Ovary (tissue), 3 donors: ENCODE measurements at regions not wholly inside any gene's neighbourhood (a gene's known extent, or its start where the extent isn't known, plus 50 kb on each side); places are given as distances from the start of the nearest gene placed in this dataset.

Source experiments
- EP300 ChIP-seq: sonication (generic); formaldehyde crosslinking; IDR thresholded peaks from one replicate; pipeline ENCODE4 v1.6.1; 2017; ENCODE audit warnings: antibody characterized with exemption
- POLR2A ChIP-seq: fragments of 450-650 bp; IDR thresholded peaks from one replicate; pipeline ENCODE4 v1.6.1; 2017; ENCODE audit warnings: antibody characterized with exemption, mild to moderate bottlenecking, moderate library complexity
- TF ChIP-seq, protein P1 (sequence below), 3 donors: fragments of 450-650 bp in 2 of 3; fragments of 200-600 bp in 1 of 3; IDR thresholded peaks; one replicate each; pipeline versions ENCODE4 v1.5.1 to v1.8.0; 2016 to 2022; ENCODE audit warnings: antibody characterized with exemption in 3 of 3, mild to moderate bottlenecking in 1 of 3
- donor health status: DM: no; HTN: no; CAD: no.

- TF ChIP-seq, protein P1, sequence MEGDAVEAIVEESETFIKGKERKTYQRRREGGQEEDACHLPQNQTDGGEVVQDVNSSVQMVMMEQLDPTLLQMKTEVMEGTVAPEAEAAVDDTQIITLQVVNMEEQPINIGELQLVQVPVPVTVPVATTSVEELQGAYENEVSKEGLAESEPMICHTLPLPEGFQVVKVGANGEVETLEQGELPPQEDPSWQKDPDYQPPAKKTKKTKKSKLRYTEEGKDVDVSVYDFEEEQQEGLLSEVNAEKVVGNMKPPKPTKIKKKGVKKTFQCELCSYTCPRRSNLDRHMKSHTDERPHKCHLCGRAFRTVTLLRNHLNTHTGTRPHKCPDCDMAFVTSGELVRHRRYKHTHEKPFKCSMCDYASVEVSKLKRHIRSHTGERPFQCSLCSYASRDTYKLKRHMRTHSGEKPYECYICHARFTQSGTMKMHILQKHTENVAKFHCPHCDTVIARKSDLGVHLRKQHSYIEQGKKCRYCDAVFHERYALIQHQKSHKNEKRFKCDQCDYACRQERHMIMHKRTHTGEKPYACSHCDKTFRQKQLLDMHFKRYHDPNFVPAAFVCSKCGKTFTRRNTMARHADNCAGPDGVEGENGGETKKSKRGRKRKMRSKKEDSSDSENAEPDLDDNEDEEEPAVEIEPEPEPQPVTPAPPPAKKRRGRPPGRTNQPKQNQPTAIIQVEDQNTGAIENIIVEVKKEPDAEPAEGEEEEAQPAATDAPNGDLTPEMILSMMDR (IDR thresholded peaks at IDR 0.05), result no peak
- TF ChIP-seq EP300 (no peak), POLR2A (no peak)
These were observed 200.0 kb downstream of the WDR11 start for GRCh38 chr10:121051171-121051570.
